Effector CD4-positive, alpha-beta T cell (primary cell): ENCODE measurements at regions not wholly inside any gene's neighbourhood (a gene's known extent, or its start where the extent isn't known, plus 50 kb on each side); places are given as distances from the start of the nearest gene placed in this dataset.

Experiments used
- DNase-seq: peaks from one replicate; pipeline ENCODE4 v3.0.0-alpha.2; 2020

GRCh38 chr18:77865853-77866252 is 616.2 kb downstream of the GALR1 start:
- DNase-seq, result no peak

GRCh38 chr18:77866351-77866750 is 616.7 kb downstream of the GALR1 start:
- DNase-seq, result no peak

- no peak for DNase-seq
These were observed 620.6 kb downstream of the GALR1 start for GRCh38 chr18:77870199-77870598.

- no peak for DNase-seq
These were observed 621.2 kb downstream of the GALR1 start for GRCh38 chr18:77870894-77871293.

- DNase-seq, result no peak
These were observed 622.5 kb downstream of the GALR1 start for GRCh38 chr18:77872166-77872565.

- DNase-seq, result no peak
These were observed 626.7 kb downstream of the GALR1 start for GRCh38 chr18:77876319-77876865.

GRCh38 chr18:77879829-77880228 is 630.2 kb downstream of the GALR1 start:
- no peak for DNase-seq

- DNase-seq, result no peak
These were observed 634.8 kb downstream of the GALR1 start for GRCh38 chr18:77884454-77884853.

- no peak for DNase-seq
These were observed 644.4 kb downstream of the GALR1 start for GRCh38 chr18:77894060-77894459.

GRCh38 chr18:77895250-77895649 is 645.6 kb downstream of the GALR1 start:
- DNase-seq, result no peak

GRCh38 chr18:77896586-77897252 is 647.1 kb downstream of the GALR1 start:
- DNase-seq, result no peak

GRCh38 chr18:77897606-77898005 is 648.0 kb downstream of the GALR1 start:
- DNase-seq, result no peak

- DNase-seq, result peak; percentile 23
These were observed 650.5 kb downstream of the GALR1 start for GRCh38 chr18:77899972-77900754.

GRCh38 chr18:77905011-77905410 is 655.4 kb downstream of the GALR1 start:
- DNase-seq, result no peak

GRCh38 chr18:77905449-77906055 is 655.9 kb downstream of the GALR1 start:
- no peak for DNase-seq

GRCh38 chr18:77906103-77906892 is 656.6 kb downstream of the GALR1 start:
- DNase-seq, result no peak

- DNase-seq, result no peak
These were observed 660.7 kb downstream of the GALR1 start for GRCh38 chr18:77910347-77910746.

GRCh38 chr18:77911971-77912605 is 662.4 kb downstream of the GALR1 start:
- no peak for DNase-seq

- no peak for DNase-seq
These were observed 669.1 kb downstream of the GALR1 start for GRCh38 chr18:77918730-77919129.

GRCh38 chr18:77919923-77920322 is 670.3 kb downstream of the GALR1 start:
- no peak for DNase-seq

- no peak for DNase-seq
These were observed 685.7 kb downstream of the GALR1 start for GRCh38 chr18:77935342-77935741.

GRCh38 chr18:77940566-77940965 is 690.9 kb downstream of the GALR1 start:
- no peak for DNase-seq
